ENCODE measurements at regions not wholly inside any gene's neighbourhood (a gene's known extent, or its start where the extent isn't known, plus 50 kb on each side); places are given as distances from the start of the nearest gene placed in this dataset.

GRCh38 chr9:124124729-124125650 is 113.4 kb downstream of the LHX2 start:
- WGBS, 2 donors = 88 to 91% methylated on average over 16 to 17 of the region's 19 CpGs
- no peak for TF ChIP-seq POLR2A (IDR thresholded peaks at IDR 0.05)
- TF ChIP-seq CTCF (IDR thresholded peaks at IDR 0.05) = no peak
- Histone ChIP-seq H3K27ac (no peak overlapping the region), H3K9me3 (no peaks in the 10 kb centered on the region), H3K4me1 (no peaks in the 10 kb centered on the region), H3K4me3 (no peak overlapping the region), H3K36me3 (ENCODE audit: low read depth, missing control alignments) (no peaks in the 10 kb centered on the region), H3K27me3 (no peaks in the 10 kb centered on the region)
- no peak for DNase-seq
- intact Hi-C loops (cut with DNase I; ENCODE audit: low total_unique reads) = loop anchor here (5.0 kb wide), 1 partner anchor 197 kb away; no protein-coding TSS in a partner anchor

- H3K4me3 ChIP-seq = no peak overlapping the region
- intact Hi-C loops (cut with DNase I; ENCODE audit: low total_unique reads) = loop anchor here (5.0 kb wide), 1 partner anchor 197 kb away; no protein-coding TSS in a partner anchor
- no peaks in the 10 kb centered on the region for H3K4me1 ChIP-seq
- H3K9me3 ChIP-seq = no peaks in the 10 kb centered on the region
- H3K27me3 ChIP-seq = no peaks in the 10 kb centered on the region
- DNase-seq = no peak
- WGBS, 2 donors = 0 to 28% methylated on average over 1 to 11 of the region's 12 CpGs
- H3K36me3 ChIP-seq (ENCODE audit: low read depth, missing control alignments) = no peaks in the 10 kb centered on the region
- no peak overlapping the region for H3K27ac ChIP-seq
- TF ChIP-seq POLR2A (IDR thresholded peaks at IDR 0.05) (no peak), CTCF (IDR thresholded peaks at IDR 0.05) (no peak)
Measured at GRCh38 chr9:124125651-124125977, 114.0 kb downstream of the LHX2 start.

GRCh38 chr9:124126648-124127646 is 115.4 kb downstream of the LHX2 start:
- Histone ChIP-seq H3K4me3 (no peak overlapping the region), H3K36me3 (ENCODE audit: low read depth, missing control alignments) (no peaks in the 10 kb centered on the region), H3K27ac (no peak overlapping the region), H3K4me1 (no peaks in the 10 kb centered on the region), H3K27me3 (no peaks in the 10 kb centered on the region), H3K9me3 (no peaks in the 10 kb centered on the region)
- no peak for TF ChIP-seq POLR2A (IDR thresholded peaks at IDR 0.05)
- peak; percentile 97 to 100 (median 98) for TF ChIP-seq CTCF (IDR thresholded peaks at IDR 0.05)
- WGBS, 2 donors = 31 to 36% methylated on average over 17 to 19 of the region's 19 CpGs
- DNase-seq = peak; percentile 88
- intact Hi-C loops (cut with DNase I; ENCODE audit: low total_unique reads) = loop anchor here (5.0 kb wide), 1 partner anchor 195 kb away; no protein-coding TSS in a partner anchor

GRCh38 chr9:124128568-124129166 is 117.1 kb downstream of the LHX2 start:
- Histone ChIP-seq H3K36me3 (ENCODE audit: low read depth, missing control alignments) (no peaks in the 10 kb centered on the region), H3K27ac (no peak overlapping the region), H3K4me3 (no peak overlapping the region), H3K27me3 (no peaks in the 10 kb centered on the region), H3K4me1 (no peaks in the 10 kb centered on the region), H3K9me3 (no peaks in the 10 kb centered on the region)
- WGBS, 2 donors = 76 to 79% methylated on average over 12 of the region's 12 CpGs
- TF ChIP-seq CTCF (IDR thresholded peaks at IDR 0.05) (no peak), POLR2A (IDR thresholded peaks at IDR 0.05) (no peak)
- intact Hi-C loops (cut with DNase I; ENCODE audit: low total_unique reads) = loop anchor here (5.0 kb wide), 1 partner anchor 194 kb away; no protein-coding TSS in a partner anchor
- DNase-seq = no peak
